ENCODE measurements at regions not wholly inside any gene's neighbourhood (a gene's known extent, or its start where the extent isn't known, plus 50 kb on each side); places are given as distances from the start of the nearest gene placed in this dataset.
"Not testable (repeated sequence)": the region's sequence is repeated elsewhere in the genome, so short reads cannot be mapped to it uniquely, and the experiment has no call there.

GRCh38 chrX:106286053-106286650 is 118.0 kb downstream of the PWWP3B start:
- no peak overlapping the region for H3K9ac ChIP-seq (ENCODE audit: low read length)
- TF ChIP-seq POLR2AphosphoS5 (IDR thresholded peaks at IDR 0.05) = no peak
- TF ChIP-seq REST (IDR thresholded peaks at IDR 0.05; ENCODE audit: borderline replicate concordance) = no peak
- no peak for TF ChIP-seq EP300 (conservative IDR thresholded peaks at IDR 0.05; ENCODE audit: poor library complexity, severe bottlenecking)
- TF ChIP-seq CTCF (IDR thresholded peaks at IDR 0.05; ENCODE audit: poor library complexity, severe bottlenecking) = no peak
- no peak for TF ChIP-seq EZH2 (IDR thresholded peaks at IDR 0.05; ENCODE audit: borderline replicate concordance, insufficient read depth, low read length, poor library complexity, severe bottlenecking)
- no peak for TF ChIP-seq RAD21 (conservative IDR thresholded peaks at IDR 0.05)
- no peak for TF ChIP-seq SMC3 (conservative IDR thresholded peaks at IDR 0.05; ENCODE audit: poor library complexity)
- no peak for TF ChIP-seq MXI1 (conservative IDR thresholded peaks at IDR 0.05; ENCODE audit: poor library complexity, severe bottlenecking)
- TF ChIP-seq TAF1 (IDR thresholded peaks at IDR 0.05; ENCODE audit: low read depth) = no peak
- H4K20me1 ChIP-seq (ENCODE audit: insufficient read depth) = no peaks in the 10 kb centered on the region
- H3K4me3 ChIP-seq (ENCODE audit: low read length) = no peak overlapping the region
- H3F3A ChIP-seq (ENCODE audit: insufficient read depth, low read length, poor library complexity, severe bottlenecking) = no peaks in the 10 kb centered on the region
- no peaks in the 10 kb centered on the region for H3K9me2 ChIP-seq (ENCODE audit: insufficient read depth, low read length)
- no peak overlapping the region for H2AFZ ChIP-seq (ENCODE audit: low read depth, low read length)
- H3K4me2 ChIP-seq (ENCODE audit: low read length) = no peak overlapping the region
- no peak overlapping the region for H3K27ac ChIP-seq (ENCODE audit: low read length)
- H3K36me3 ChIP-seq (ENCODE audit: insufficient read depth, low read length) = no peaks in the 10 kb centered on the region
- H3K9me3 ChIP-seq (ENCODE audit: low read length) = no peaks in the 10 kb centered on the region
- no peaks in the 10 kb centered on the region for H3K79me2 ChIP-seq (replicated peaks; ENCODE audit: insufficient read depth, low read length)
- no peaks in the 10 kb centered on the region for H3K27me3 ChIP-seq (ENCODE audit: insufficient read depth, low read depth, low read length)

GRCh38 chrX:106290778-106291177 is 122.7 kb downstream of the PWWP3B start:
- not testable (repeated sequence) for H3K9ac ChIP-seq (ENCODE audit: low read length); H4K20me1 ChIP-seq (ENCODE audit: insufficient read depth); H3F3A ChIP-seq (ENCODE audit: insufficient read depth, low read length, poor library complexity, severe bottlenecking); H3K9me3 ChIP-seq (ENCODE audit: low read length); H3K27ac ChIP-seq (ENCODE audit: low read length); H3K27me3 ChIP-seq (ENCODE audit: insufficient read depth, low read depth, low read length); H3K4me3 ChIP-seq (ENCODE audit: low read length); H3K4me2 ChIP-seq (ENCODE audit: low read length); H3K79me2 ChIP-seq (replicated peaks; ENCODE audit: insufficient read depth, low read length); H2AFZ ChIP-seq (ENCODE audit: low read depth, low read length); H3K9me2 ChIP-seq (ENCODE audit: insufficient read depth, low read length); H3K36me3 ChIP-seq (ENCODE audit: insufficient read depth, low read length)

GRCh38 chrX:106291779-106292390 is 123.8 kb downstream of the PWWP3B start:
- H3K9ac ChIP-seq (ENCODE audit: low read length); H2AFZ ChIP-seq (ENCODE audit: low read depth, low read length); H4K20me1 ChIP-seq (ENCODE audit: insufficient read depth); H3K27ac ChIP-seq (ENCODE audit: low read length); H3K4me3 ChIP-seq (ENCODE audit: low read length); H3K9me3 ChIP-seq (ENCODE audit: low read length); H3K4me2 ChIP-seq (ENCODE audit: low read length); H3K27me3 ChIP-seq (ENCODE audit: insufficient read depth, low read depth, low read length); H3K36me3 ChIP-seq (ENCODE audit: insufficient read depth, low read length); H3K79me2 ChIP-seq (replicated peaks; ENCODE audit: insufficient read depth, low read length); H3K9me2 ChIP-seq (ENCODE audit: insufficient read depth, low read length); H3F3A ChIP-seq (ENCODE audit: insufficient read depth, low read length, poor library complexity, severe bottlenecking): not testable (repeated sequence)

Measured in neural cell (in vitro differentiated cells).